Activated CD4-positive, alpha-beta T cell treated with anti-CD3 and anti-CD28 coated beads for 4 hours (primary cell): ENCODE measurements at regions not wholly inside any gene's neighbourhood (a gene's known extent, or its start where the extent isn't known, plus 50 kb on each side); places are given as distances from the start of the nearest gene placed in this dataset.
"Not testable (repeated sequence)": the region's sequence is repeated elsewhere in the genome, so short reads cannot be mapped to it uniquely, and the experiment has no call there.

Experiments
- DNase-seq, 2 donors: peaks; one replicate each; pipeline ENCODE4 v3.0.0-alpha.2; 2020

DNA sequence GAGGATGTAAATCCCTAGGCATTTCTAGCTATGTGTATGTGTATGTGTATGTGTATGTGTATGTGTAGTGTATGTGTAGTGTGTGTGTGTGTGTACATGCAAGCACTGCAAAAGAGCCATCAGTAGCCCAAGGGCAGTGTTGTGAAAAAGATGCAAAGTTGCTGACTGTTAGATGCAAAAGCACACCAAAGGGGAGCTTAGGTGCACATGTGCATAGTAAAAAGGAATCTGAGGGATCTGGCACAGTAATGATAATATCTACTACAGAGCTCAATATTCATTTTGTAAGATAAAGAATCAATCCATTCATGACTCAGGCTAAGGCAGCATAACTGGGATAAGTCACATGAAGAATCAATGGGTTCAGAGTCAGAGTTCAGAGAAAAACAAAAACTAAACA is 80.2 kb downstream of the TMEM47 start:
- DNase-seq, result no peak

DNA sequence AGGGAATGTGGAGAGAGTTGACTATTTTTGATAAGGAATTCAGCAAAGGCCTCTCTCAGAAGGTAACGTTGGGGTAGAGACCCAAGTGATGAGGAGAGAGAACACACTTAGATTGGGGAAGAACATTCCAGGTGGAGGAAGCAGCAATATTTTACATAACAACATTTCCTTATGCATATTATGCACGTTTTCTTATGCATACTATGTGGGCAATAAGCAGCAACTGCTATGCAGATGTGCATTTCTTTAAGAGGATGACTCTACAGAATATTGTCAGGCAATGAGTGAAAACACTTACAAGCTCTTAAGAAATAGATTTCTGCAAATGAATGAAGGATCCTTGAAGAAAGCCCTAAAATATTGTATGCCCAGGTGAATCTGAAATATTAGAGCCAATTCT is 91.1 kb downstream of the TMEM47 start:
- DNase-seq, result no peak

DNA sequence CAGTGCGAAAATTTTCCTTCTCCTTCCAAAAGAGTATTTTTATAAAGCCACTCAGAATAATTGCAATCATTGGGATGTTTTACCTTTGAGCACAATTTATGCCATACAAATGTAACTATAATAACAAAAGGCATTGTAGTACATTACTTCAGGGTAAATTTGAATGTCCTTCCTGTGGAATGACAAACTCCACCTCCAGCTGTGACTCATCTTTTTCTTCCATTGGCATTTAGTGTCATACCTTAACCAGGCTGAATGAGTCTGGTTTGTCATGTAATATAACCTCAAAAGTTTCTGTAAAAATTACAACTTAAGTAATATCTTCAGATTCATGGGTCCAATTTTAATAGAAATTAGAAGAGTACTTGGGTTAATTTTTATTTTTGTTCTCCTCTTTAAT is 93.3 kb downstream of the TMEM47 start:
- DNase-seq, result no peak

DNA sequence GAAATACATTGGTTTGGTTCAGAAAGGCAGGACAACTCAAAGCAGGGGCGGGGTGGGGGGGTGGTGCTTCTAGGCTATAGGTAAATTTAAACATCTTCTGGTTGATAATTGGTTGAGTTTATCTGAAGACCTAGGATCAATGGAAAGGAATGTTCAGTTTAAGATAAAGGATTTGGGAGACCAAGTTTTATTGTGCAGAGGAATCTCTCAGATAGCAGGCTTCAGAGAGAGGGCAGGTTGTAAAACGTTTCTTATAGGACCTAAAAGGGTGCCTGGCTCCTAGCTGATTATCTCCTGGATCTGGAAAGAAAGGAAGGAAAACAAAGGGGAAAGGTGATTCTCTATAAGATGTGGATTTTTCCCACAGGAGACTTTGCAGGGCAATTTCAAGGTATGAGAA is 94.0 kb downstream of the TMEM47 start:
- DNase-seq, result no peak

DNA sequence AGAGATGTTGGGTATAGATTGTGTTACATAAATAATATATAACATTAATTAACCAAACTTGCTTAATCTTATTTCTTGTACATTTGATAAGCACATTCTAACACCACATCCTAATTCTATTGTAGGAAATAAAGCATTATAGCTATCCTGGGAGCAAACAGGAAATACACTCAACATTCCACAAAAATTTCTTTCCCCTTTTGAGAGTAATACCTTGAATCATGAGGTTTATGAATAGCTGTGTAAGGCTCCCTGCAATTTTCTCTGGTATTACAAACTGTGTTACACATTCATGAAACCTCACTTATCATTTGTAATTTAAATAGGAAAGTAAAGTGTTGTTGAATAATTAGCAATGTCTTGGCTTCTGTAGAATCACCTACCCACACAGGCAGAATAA is 95.1 kb downstream of the TMEM47 start:
- no peak for DNase-seq

DNA sequence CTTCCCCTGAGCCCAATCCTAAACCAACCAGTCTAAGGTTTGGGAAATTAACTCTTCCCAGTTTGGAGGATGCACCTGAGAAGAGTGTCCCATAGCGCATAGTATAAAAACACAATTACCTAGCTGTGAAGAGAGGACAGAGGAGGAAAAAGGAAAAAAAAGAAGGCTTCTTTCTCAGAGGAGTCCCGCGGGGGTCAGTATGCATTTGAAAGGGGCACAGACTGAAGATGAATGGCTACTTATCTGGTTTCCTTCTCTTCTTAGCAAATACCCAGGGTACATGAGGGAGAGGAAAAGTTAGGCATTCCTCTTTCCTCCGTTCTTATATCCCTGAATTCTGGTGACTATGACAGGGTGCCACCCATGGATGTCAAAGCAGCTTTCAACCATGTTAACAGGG is 96.9 kb downstream of the TMEM47 start:
- DNase-seq, result no peak

DNA sequence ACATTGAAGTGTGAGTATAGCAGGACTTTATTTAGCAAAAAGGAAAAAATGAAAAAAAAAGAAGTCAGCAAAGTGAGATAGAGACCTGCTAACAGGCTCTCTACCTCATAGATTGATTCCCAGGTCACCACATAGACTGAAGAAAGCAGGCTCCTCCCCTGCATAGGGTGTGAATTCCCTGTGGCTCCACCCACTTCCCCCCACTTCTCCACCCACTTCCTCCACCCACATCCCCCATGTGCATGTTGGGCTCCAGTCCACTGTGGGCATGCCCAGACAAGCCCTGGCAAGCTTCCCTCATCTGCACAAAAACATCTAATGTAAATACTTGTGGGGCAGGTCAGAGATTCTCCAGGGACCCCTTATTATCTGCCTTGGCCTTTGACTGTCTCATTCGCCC is 97.8 kb downstream of the TMEM47 start:
- no peak for DNase-seq

DNA sequence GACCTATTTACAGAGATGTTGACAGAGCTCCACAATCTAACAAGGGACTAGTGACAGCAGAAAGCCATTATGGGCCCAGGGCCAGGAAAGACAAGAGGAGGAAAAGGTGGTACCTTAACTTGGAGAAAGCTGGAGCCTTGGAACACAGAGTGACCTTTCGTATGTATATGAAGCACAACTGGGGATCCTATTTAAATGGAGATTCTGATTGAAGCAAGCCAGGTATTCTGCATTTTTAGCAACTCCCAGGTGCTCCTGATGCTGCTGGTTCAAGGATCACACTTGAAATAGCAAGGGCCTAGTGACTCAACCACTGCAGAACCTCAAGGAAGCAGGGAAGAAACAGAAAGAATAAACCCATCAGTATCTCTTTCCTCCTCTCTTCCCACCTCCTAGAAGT is 99.4 kb downstream of the TMEM47 start:
- no peak for DNase-seq

DNA sequence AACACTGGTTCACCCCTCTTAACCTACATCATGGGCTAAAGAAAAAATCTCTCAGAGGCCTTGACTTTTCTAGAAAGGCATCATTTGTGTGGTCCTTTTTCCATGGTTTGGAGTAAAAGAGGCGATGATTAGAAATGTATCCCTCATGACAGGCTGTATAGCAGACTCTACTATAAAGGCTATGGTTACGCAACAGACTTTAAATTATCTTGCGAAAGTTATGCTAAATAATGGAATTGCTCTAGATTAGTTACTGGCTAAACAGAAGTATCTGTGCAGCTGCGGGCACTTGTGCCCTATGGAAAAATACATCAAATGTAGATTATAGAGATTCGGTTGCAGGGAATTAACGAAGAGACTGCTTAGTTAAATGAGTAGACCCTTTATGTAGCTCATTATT is 101.6 kb downstream of the TMEM47 start:
- no peak for DNase-seq

DNA sequence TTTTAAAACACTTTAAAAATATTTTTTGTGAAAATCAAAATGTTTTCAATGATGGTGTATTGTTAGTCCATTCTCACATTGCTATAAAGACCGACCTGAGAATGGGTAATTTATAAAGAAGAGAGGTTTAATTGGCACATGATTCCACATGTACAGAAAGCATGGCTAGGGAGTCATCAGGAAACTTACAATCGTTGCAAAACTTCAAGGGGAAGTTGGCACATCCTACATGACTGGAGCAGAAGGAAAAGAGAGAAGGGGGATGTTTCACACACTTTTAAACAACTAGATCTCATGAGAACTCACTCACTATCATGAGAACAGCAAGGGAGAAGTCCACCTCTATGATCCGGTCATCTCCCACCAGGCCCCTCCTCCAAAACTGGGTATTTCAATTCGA is 110.7 kb downstream of the TMEM47 start:
- DNase-seq, result no peak

DNA sequence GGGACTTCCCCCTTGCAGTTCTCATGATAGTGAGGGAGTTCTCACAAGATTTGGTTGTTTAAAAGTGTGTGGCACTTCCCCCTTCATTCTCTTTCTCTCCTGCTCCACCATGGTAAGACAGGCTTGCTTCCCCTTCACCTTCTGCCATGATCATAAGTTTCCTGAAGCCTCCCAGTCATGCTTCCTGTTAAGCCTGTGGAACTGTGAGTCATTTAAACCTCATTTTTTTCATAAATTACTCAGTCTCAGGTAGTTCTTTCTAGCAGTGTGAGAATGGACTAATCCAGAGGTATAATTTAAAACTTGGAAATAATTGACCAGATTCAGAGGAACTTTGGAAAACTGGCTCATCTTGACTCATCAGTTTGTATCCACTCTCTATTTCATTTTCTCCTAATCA is 129.0 kb downstream of the TMEM47 start:
- DNase-seq, result no peak

DNA sequence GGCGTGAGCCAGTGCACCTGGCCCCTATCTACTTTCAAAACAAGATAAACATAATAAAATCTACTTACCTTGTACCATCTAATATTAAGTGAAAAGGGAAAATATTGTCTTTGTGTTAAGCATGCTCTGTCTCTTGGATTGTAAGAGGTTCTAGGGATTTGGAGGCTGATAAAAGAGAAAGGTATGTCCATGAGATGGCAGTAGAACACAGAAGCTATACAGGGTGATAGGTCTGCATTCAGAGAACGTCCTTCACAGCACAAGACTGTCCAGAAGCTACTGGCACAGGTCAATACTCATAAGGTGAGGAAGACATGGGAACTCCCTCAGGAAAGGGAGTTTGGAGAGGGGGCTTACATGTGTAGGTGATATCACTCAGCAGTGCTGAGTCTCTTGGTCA is 135.5 kb downstream of the TMEM47 start:
- no peak for DNase-seq

DNA sequence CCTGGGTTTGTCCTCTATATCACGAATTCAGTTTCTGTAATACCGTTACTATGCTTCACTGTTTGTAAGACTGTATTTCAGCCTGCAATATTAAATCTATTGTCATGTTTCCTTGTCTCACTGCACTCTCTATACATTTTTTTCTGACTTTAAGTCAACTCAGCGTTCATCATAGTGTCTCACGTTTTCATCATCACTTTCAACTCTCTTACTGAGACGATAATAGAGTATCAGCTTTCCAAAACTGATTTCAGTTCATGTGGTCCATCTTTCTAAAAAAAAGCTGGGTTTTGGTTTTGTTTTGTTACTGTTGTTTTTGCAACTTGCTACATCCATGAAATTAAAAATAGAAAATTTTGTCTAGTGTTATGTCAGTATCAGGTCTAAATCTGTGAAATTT is 147.7 kb downstream of the TMEM47 start:
- no peak for DNase-seq

DNA sequence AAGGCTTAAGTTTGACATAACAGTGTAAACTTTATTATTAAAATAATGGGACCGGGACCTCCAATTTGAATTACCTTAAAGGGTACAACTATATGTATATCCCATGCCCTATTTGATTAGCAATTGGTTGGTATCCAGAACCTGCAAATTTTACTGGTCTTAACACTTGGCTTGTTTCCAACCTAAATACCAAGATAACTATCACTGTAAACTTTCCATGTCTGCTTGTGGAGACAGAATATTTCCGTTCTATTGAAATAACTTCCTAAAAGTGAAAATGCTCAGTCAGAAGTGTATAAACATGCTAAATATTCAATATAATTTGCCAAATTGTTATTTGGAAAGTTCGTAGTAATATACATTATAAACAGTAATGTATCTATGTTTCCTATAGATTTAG is 154.0 kb downstream of the TMEM47 start:
- no peak for DNase-seq

DNA sequence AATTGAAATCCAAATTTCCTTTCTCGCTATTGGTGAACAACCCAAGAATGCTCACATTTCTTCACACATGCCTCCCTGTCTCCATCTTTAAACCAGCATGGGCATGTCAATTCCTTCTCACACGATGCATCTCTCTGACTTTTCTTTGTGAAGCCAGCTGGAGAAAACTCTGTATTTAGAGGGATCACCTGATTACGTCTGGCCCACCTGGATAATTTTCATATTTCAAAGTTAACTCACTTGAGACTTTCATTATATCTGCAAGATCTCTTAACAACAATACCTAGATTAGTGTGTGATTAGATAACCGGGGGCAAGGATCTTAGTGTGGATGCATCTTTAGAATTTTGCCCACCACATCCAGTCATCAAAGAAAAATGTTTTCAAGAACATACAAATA is 164.0 kb downstream of the TMEM47 start:
- no peak for DNase-seq

DNA sequence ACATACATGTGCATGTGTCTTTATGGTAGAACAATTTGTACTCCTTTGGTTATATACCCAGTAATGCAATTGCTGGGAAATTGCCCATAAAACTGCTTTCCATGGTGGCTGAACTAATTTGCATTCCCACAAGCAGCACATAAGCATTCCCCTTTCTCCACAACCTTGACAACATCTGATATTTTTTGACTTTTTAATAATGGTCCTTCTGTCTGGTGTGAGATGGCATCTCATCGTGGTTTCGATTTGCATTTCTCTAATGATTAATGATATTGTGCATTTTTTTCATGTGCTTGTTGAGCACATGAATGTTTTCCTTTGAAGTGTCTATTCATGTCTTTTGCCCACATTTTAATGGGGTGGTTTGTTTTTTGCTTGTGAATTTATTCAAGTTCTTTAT is 166.0 kb downstream of the TMEM47 start:
- no peak for DNase-seq

DNA sequence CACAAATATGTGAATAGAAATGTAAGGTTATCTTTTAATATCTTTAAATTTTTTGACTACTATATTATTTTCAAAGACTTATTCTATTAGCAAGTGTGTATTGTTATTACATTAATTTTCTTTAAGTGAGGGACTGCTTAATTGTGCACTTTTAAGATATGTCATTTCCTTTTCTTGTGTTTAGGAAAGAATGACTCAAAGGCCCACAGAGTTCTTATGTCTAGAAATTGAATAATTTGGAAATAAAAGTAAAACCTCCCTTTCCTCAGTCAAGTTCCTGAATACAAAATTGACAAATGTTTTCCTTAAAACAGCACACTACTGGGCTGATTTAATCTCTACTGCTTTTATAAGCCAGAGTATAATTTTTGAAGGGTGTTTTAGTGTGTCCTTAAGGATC is 169.7 kb downstream of the TMEM47 start:
- no peak for DNase-seq

DNA sequence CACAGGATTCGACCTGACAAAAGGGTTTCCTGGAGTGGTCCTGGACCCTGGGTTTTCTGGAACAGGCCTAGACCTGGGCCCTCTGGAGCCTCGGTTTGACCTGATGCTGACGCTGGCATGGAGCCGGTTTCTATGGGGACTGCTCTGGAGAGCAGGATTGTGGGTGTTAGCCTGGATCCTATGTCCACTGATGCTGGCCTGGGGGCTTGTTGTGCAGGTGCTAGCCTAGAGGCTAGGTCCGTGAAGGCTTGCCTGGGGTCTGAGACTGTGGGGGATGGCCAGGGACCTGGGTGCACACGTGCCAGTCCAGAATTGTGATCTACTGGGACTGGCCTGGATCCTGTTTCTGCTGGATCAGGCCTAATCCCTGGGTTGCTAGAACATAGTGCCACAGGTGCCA is 173.1 kb downstream of the TMEM47 start:
- DNase-seq, result no peak

DNA sequence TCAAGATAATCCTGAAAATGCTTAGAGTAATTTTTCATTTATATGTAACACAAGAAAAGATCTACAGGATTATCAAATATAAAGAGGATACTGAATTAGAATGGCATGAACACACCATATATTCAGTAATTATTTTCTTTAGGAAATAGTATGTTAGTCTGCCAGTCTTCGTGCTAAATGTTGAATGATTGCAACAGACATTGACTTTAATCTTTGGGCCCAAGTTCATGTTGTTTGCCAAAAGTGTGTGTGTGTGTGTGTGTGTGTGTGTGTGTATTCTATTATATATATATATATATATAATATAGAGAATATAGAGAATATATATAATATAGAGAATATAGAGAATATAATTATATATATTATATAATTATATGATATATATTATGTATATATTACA is 186.6 kb downstream of the TMEM47 start:
- no peak for DNase-seq

DNA sequence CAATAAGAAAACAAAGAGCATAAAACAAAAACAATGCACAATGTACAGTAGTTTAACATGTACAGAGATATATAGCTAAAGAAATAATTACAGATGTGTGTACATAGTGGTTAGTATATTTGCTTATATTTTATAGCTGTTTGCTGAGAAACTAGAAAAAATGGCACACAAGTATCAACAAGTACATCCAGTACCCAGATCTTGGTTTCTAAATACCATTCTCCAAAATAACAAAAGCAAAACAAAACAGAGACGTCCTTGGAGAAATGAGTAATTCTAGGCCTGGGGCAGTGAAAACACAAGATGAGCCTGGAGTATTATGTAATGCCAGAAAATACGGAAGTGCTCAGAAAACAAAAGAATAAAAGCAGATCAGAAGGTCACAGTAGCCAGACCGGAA is 189.6 kb downstream of the TMEM47 start:
- no peak for DNase-seq

DNA sequence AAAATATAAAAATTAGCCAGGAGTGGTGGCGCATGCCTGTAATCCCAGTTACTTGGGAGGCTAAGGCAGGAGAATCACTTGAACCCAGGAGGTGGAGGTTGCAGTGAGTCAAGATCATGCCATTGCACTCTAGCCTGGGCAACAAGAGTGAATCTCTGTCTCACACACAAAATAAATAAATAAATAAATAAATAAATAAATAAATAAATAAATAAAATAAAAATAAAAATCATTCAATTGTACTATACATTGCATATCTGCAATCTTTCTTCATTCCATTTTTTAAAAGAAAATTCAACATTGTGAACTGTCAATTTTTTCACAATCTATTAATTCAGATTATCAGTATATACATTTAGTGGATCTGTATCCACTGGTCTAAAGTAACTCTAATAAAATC is 193.9 kb downstream of the TMEM47 start:
- DNase-seq, result not testable (repeated sequence)

DNA sequence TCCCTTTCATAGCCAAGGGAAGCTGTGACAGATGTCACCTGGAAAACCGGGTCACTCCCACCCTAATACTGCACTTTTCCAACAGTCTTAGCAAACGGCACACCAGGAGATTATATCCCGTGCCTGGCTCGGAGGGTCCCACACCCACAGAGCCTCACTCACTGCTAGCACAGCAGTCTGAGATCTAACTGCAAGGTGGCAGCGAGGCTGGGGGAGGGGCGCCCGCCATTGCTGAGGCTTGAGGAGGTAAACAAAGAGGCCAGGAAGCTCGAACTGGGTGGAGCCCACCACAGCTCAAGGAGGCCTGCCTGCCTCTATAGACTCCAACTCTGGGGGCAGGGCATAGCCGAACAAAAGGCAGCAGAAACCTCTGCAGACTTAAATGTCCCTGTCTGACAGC is 199.2 kb downstream of the TMEM47 start:
- not testable (repeated sequence) for DNase-seq

DNA sequence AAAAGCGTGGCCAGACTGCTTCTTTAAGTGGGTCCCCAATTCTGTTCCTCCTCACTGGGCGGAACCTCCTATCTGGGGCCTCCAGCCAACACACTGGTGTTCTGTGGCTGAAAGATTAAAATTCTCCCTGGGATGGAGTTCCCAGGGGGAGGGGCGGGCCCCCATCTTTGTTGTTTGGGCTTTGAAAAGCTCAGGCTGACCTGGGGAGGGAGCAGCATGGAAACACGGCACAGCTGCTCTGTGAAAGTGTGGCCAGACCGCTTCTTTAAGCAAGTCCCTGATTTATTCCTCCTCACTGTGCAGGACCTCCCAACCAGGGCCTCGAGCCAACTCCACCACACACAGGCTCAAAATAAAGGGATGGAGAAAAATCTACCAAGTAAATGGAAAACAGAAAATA is 219.5 kb downstream of the TMEM47 start:
- no peak for DNase-seq

DNA sequence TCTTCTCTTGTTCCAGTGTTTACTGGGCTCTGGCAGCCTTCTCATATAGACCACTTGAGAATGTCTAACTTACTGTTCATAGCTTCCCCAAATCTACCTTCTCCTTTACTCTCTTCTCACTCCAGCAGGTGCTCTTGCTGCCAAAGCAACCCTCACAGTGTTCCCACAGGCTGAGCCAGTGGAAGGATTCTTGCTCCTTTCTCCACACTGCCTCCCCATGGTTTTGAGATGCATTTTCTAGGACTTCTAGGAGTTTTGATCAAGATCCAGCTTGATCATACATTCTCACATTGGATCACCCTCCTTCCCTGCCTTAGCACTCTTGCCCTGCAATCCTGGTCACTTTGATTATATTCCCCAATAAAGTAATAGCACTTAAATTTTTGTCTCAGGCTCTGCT is 230.8 kb downstream of the TMEM47 start:
- no peak for DNase-seq

DNA sequence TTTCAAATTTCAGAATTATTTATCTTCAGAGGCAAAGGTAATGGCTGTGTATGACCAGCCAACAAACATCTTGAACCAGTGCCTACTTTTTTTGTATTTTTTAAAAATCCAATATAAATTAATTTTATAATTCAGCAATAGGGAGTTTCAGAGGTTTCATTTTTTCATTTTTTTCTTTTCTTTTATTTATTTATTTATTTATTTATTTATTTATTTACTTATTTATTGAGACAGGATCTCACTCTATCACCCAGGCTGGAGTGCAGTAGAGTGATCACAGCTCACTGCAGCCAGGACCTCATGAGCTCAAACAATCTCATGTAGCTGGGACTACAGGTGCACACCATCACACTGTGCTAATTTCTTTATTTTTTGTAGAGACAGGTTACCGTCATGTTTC is 250.5 kb downstream of the TMEM47 start:
- no peak for DNase-seq

DNA sequence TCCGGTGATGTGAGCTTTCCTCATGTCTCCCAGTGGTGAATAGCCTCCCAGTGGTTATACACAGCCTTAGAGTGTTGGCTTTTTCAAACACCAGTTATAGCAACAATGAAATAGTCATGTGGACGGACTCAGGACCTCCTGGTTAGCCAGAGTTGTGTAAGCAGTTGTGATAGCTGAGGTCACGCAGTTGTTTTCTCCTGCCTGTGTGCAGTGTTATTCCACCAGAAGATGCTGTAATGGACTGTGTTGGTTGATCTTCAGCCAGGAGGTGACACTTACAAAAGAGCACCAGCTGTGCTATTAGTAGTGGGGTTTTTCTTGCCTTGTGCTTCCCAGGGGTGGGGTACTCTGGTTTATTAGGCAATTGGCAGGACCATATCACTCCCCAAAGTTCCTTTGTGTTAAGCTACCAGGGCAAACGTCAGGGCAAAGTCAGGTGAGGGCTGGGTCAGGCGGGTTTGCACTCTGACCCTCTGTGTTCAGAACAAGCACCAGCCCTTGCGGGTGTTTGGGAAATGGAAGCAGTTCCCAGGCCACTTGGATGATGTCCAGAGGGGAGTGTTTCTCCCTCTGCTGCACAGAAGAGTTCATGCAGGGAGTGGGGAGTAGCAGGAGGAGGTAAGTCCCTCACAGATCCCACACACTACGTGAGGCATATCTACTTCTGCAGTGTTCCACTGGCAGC is 252.6 kb downstream of the TMEM47 start:
- no peak for DNase-seq
